NCI-H2081 treated with DMSO at 0.1 percent for 48 hours (cell line): ENCODE measurements at regions not wholly inside any gene's neighbourhood (a gene's known extent, or its start where the extent isn't known, plus 50 kb on each side); places are given as distances from the start of the nearest gene placed in this dataset.
"Not testable (repeated sequence)": the region's sequence is repeated elsewhere in the genome, so short reads cannot be mapped to it uniquely, and the experiment has no call there.

Source experiments
- DNase-seq: peaks from one replicate; lab custom pipeline; 2025; lab: John Stamatoyannopoulos, UW

GRCh38 chr1:5142389-5142788, 488.0 kb downstream of the AJAP1 start:
- DNase-seq, result no peak

GRCh38 chr1:5141750-5142149, 487.3 kb downstream of the AJAP1 start:
- DNase-seq, result no peak

GRCh38 chr1:5140962-5141361, 486.6 kb downstream of the AJAP1 start:
- no peak for DNase-seq

GRCh38 chr1:5140136-5140535, 485.7 kb downstream of the AJAP1 start:
- no peak for DNase-seq

- DNase-seq, result no peak
These were observed 475.4 kb downstream of the AJAP1 start for GRCh38 chr1:5129746-5130355.

GRCh38 chr1:5125208-5125607, 470.8 kb downstream of the AJAP1 start:
- no peak for DNase-seq

- DNase-seq, result no peak
These were observed 466.1 kb downstream of the AJAP1 start for GRCh38 chr1:5120559-5120958.

- no peak for DNase-seq
These were observed 465.2 kb downstream of the AJAP1 start for GRCh38 chr1:5119366-5120234.

GRCh38 chr1:5118771-5119170, 464.4 kb downstream of the AJAP1 start:
- not testable (repeated sequence) for DNase-seq

- not testable (repeated sequence) for DNase-seq
These were observed 463.9 kb downstream of the AJAP1 start for GRCh38 chr1:5118292-5118691.

GRCh38 chr1:5111581-5111980, 457.2 kb downstream of the AJAP1 start:
- DNase-seq, result no peak

- no peak for DNase-seq
These were observed 456.1 kb downstream of the AJAP1 start for GRCh38 chr1:5110508-5110907.

GRCh38 chr1:5109633-5110032, 455.2 kb downstream of the AJAP1 start:
- DNase-seq, result no peak

- DNase-seq, result no peak
These were observed 454.3 kb downstream of the AJAP1 start for GRCh38 chr1:5108740-5109139.

- no peak for DNase-seq
These were observed 451.3 kb downstream of the AJAP1 start for GRCh38 chr1:5105744-5106143.

- no peak for DNase-seq
These were observed 445.1 kb downstream of the AJAP1 start for GRCh38 chr1:5099558-5099957.

GRCh38 chr1:5098981-5099385, 444.6 kb downstream of the AJAP1 start:
- DNase-seq, result no peak

- no peak for DNase-seq
These were observed 438.6 kb downstream of the AJAP1 start for GRCh38 chr1:5093042-5093441.

GRCh38 chr1:5084676-5085075, 430.3 kb downstream of the AJAP1 start:
- no peak for DNase-seq

GRCh38 chr1:5067246-5067645, 412.8 kb downstream of the AJAP1 start:
- no peak for DNase-seq

GRCh38 chr1:5053744-5054143, 399.3 kb downstream of the AJAP1 start:
- no peak for DNase-seq

GRCh38 chr1:5029136-5029535, 374.7 kb downstream of the AJAP1 start:
- no peak for DNase-seq

GRCh38 chr1:5012249-5012648, 357.8 kb downstream of the AJAP1 start:
- no peak for DNase-seq

GRCh38 chr1:5010656-5011055, 356.2 kb downstream of the AJAP1 start:
- DNase-seq, result no peak
